Activated T-cell treated with anti-CD3 and anti-CD28 coated beads for 48 hours (primary cell): ENCODE measurements at regions not wholly inside any gene's neighbourhood (a gene's known extent, or its start where the extent isn't known, plus 50 kb on each side); places are given as distances from the start of the nearest gene placed in this dataset.

ENCODE experiments used
- DNase-seq: peaks from one replicate; pipeline ENCODE4 v3.0.0-alpha.2; 2020; ENCODE audit warnings: low read depth

GRCh38 chr5:10849278-10849677, 88.2 kb upstream of the DAP start:
- no peak for DNase-seq

GRCh38 chr5:10844016-10844415, 83.0 kb upstream of the DAP start:
- no peak for DNase-seq

- DNase-seq, result no peak
Observed at GRCh38 chr5:10842823-10843222, 81.8 kb upstream of the DAP start.

- no peak for DNase-seq
Observed at GRCh38 chr5:10839916-10840599, 79.0 kb upstream of the DAP start.

GRCh38 chr5:10839118-10839517, 78.1 kb upstream of the DAP start:
- no peak for DNase-seq

- DNase-seq, result no peak
Observed at GRCh38 chr5:10838038-10838437, 77.0 kb upstream of the DAP start.

- DNase-seq, result no peak
Observed at GRCh38 chr5:10836986-10837385, 76.0 kb upstream of the DAP start.

GRCh38 chr5:10834695-10835094, 73.7 kb upstream of the DAP start:
- DNase-seq, result no peak

GRCh38 chr5:10832987-10833386, 72.0 kb upstream of the DAP start:
- no peak for DNase-seq

- DNase-seq, result no peak
Observed at GRCh38 chr5:10832421-10832820, 71.4 kb upstream of the DAP start.

GRCh38 chr5:10831419-10831818, 70.4 kb upstream of the DAP start:
- DNase-seq, result no peak

GRCh38 chr5:10828241-10828640, 67.2 kb upstream of the DAP start:
- no peak for DNase-seq

- no peak for DNase-seq
Observed at GRCh38 chr5:10827571-10827970, 66.5 kb upstream of the DAP start.

GRCh38 chr5:10826971-10827370, 65.9 kb upstream of the DAP start:
- DNase-seq, result no peak

GRCh38 chr5:10825897-10826644, 65.0 kb upstream of the DAP start:
- DNase-seq, result no peak

GRCh38 chr5:10812218-10812617, 51.2 kb upstream of the DAP start:
- no peak for DNase-seq
